Mesenchymal stem cell (in vitro differentiated cells and primary cell): ENCODE measurements at regions not wholly inside any gene's neighbourhood (a gene's known extent, or its start where the extent isn't known, plus 50 kb on each side); places are given as distances from the start of the nearest gene placed in this dataset.
A peak's percentile ranks its signal among the peaks of the same experiment; 100 is the strongest.

Experiments
- DNase-seq: peaks from one replicate; pipeline ENCODE4 v3.0.0-alpha.2; 2013
- H2AFZ ChIP-seq: one replicate; pipeline ENCODE4 v1.6.1; 2013; ENCODE audit warnings: low read depth, mild to moderate bottlenecking, control low read depth, inconsistent platforms, low read length, moderate library complexity
- H2AK5ac ChIP-seq: 2 replicates; pipeline ENCODE4 v1.6.1; 2013; ENCODE audit warnings: low read length, moderate library complexity, mild to moderate bottlenecking, inconsistent platforms; ENCODE audit not compliant: severe bottlenecking
- H2BK120ac ChIP-seq: one replicate; pipeline ENCODE4 v1.6.1; 2013; ENCODE audit warnings: low read depth, mild to moderate bottlenecking, inconsistent platforms, low read length, moderate library complexity
- H2BK12ac ChIP-seq, 2 experiments: one replicate each; pipeline ENCODE4 v1.6.1; 2013; ENCODE audit warnings: inconsistent platforms in 2 of 2, low read length in 2 of 2, mild to moderate bottlenecking in 2 of 2, moderate library complexity in 2 of 2, control low read depth in 1 of 2
- H2BK15ac ChIP-seq: one replicate; pipeline ENCODE4 v1.6.1; 2013; ENCODE audit warnings: mild to moderate bottlenecking, low read depth, inconsistent platforms; ENCODE audit not compliant: poor library complexity, severe bottlenecking
- H2BK5ac ChIP-seq: 2 replicates; pipeline ENCODE4 v1.6.1; 2013; ENCODE audit warnings: low read depth, mild to moderate bottlenecking, low read length, control low read depth, inconsistent platforms; ENCODE audit not compliant: poor library complexity, severe bottlenecking
- H3K14ac ChIP-seq, 2 experiments: one replicate each; pipeline ENCODE4 v1.6.1; 2013; ENCODE audit warnings: inconsistent platforms in 2 of 2, low read length in 2 of 2, control low read depth in 1 of 2, mild to moderate bottlenecking in 1 of 2, moderate library complexity in 1 of 2
- H3K18ac ChIP-seq, 2 experiments: one replicate each; pipeline ENCODE4 v1.6.1; 2013; ENCODE audit warnings: inconsistent platforms in 2 of 2, low read length in 2 of 2, control low read depth in 1 of 2, low read depth in 1 of 2, mild to moderate bottlenecking in 1 of 2
- H3K23ac ChIP-seq, 2 experiments: one replicate each; pipeline ENCODE4 v1.6.1; 2013; ENCODE audit warnings: inconsistent platforms in 2 of 2, low read length in 2 of 2, mild to moderate bottlenecking in 2 of 2, moderate library complexity in 2 of 2, control low read depth in 1 of 2
- H3K27ac ChIP-seq: 2 replicates; pipeline ENCODE4 v1.5.1; 2013; ENCODE audit warnings: mild to moderate bottlenecking, moderate library complexity, low read length, control low read depth, inconsistent platforms; ENCODE audit not compliant: poor library complexity, severe bottlenecking
- H3K27me3 ChIP-seq, 2 experiments: 2 replicates each; pipeline versions ENCODE4 v1.6.1 to v1.7.0; 2013; ENCODE audit warnings: low read length in 2 of 2, mild to moderate bottlenecking in 2 of 2, moderate library complexity in 2 of 2, control low read depth in 1 of 2, inconsistent platforms in 1 of 2; ENCODE audit not compliant: control insufficient read depth in 1 of 2, insufficient read depth in 1 of 2
- H3K36me3 ChIP-seq, 2 experiments: 2 replicates each; pipeline versions ENCODE4 v1.6.1 to v1.7.0; 2013; ENCODE audit warnings: low read length in 2 of 2, control low read depth in 1 of 2, inconsistent platforms in 1 of 2, low read depth in 1 of 2, mild to moderate bottlenecking in 1 of 2; ENCODE audit not compliant: insufficient read depth in 2 of 2, control insufficient read depth in 1 of 2
- H3K4ac ChIP-seq, 2 experiments: one replicate each; pipeline ENCODE4 v1.6.1; 2013; ENCODE audit warnings: inconsistent platforms in 2 of 2, low read length in 2 of 2, mild to moderate bottlenecking in 2 of 2, moderate library complexity in 2 of 2, control low read depth in 1 of 2, low read depth in 1 of 2
- H3K4me1 ChIP-seq: 2 replicates; pipeline ENCODE4 v1.6.1; 2013; ENCODE audit warnings: low read depth, low read length, control low read depth; ENCODE audit not compliant: control insufficient read depth, insufficient read depth
- H3K4me2 ChIP-seq: 2 replicates; pipeline ENCODE4 v1.6.1; 2013; ENCODE audit warnings: low read length, mild to moderate bottlenecking, inconsistent platforms; ENCODE audit not compliant: poor library complexity, severe bottlenecking
- H3K4me3 ChIP-seq, 2 experiments: 2 replicates each; pipeline versions ENCODE4 v1.5.1 to v1.7.0; 2013; ENCODE audit warnings: low read length in 2 of 2, mild to moderate bottlenecking in 2 of 2, control low read depth in 1 of 2, low read depth in 1 of 2; ENCODE audit not compliant: insufficient read depth in 1 of 2
- H3K79me1 ChIP-seq: replicated peaks from 2 replicates; pipeline ENCODE4 v1.6.1; 2013; ENCODE audit warnings: mild to moderate bottlenecking, control low read depth, low read length, inconsistent platforms; ENCODE audit not compliant: poor library complexity, severe bottlenecking
- H3K9ac ChIP-seq: 2 replicates; pipeline ENCODE4 v1.7.0; 2013; ENCODE audit warnings: mild to moderate bottlenecking, low read length, moderate library complexity
- H3K9me3 ChIP-seq: 2 replicates; pipeline ENCODE4 v1.7.0; 2013; ENCODE audit warnings: mild to moderate bottlenecking, low read length; ENCODE audit not compliant: control insufficient read depth
- H4K8ac ChIP-seq: one replicate; pipeline ENCODE4 v1.6.1; 2013; ENCODE audit warnings: inconsistent platforms, mild to moderate bottlenecking, low read length, moderate library complexity
- H4K91ac ChIP-seq: one replicate; pipeline ENCODE4 v1.6.1; 2013; ENCODE audit warnings: mild to moderate bottlenecking, low read length, inconsistent platforms
- WGBS: methylation state at CpG from one replicate; pipeline ENCODE4 v1.1.7; 2013; ENCODE audit warnings: mixed read lengths; 5-methylcytosine and 5-hydroxymethylcytosine counted together

DNA sequence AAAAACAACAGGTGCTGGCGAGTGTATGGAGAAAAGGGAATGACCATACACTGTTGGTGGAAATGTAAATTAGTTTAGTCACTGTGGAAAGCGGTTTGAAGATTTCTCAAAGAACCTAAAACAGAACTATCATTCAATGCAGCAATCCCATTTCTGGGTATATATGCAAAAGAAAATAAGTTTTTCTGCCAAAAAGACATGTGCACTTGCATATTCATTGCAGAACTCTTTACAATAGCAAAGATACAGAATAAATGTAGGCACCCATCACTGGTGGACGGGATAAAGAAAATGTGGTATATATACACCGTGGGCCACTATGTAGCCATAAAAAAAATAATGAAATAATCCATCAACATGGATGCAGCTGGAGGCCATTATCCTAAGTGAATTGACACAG is 105.1 kb upstream of the FSTL5 start:
- H2AK5ac ChIP-seq = no peak overlapping the region
- WGBS = 85% methylated on average over 3 of the region's 4 CpGs
- H2BK15ac ChIP-seq = no peak overlapping the region

DNA sequence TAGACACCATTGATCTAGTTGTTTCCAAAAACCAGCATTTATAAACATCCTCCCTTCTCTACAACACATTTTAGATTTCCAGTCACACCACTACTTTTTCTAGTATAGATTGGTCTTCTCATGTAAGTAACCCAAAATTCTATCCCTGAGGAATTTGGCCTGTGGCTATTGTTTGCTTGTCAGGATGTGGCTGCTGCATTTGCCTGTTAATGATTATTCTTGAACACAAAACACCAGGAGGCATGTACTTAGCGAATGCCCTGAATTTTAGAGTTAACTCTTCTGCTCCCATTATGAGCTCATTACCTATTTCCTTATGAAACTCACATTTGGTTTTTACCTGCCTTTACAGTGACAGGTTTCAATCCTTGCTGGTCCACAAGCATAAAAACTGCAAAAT is 102.0 kb upstream of the FSTL5 start:
- Histone ChIP-seq H3K4me2 (peak overlapping the region; percentile 37), H2BK12ac (no peak overlapping the region), H3K9me3 (peaks cover 49% of the 10 kb centered on the region), H3K79me1 (no peaks in the 10 kb centered on the region), H3K27ac (peak overlapping the region; percentile 53), H2AK5ac (no peak overlapping the region), H3K18ac (no peak overlapping the region), H2BK120ac (no peak overlapping the region), H2AFZ (no peak overlapping the region), H3K4ac (no peak overlapping the region), H3K27me3 (no peaks in the 10 kb centered on the region), H3K9ac (no peak overlapping the region), H2BK15ac (no peak overlapping the region), H3K4me3 (no peak overlapping the region), H3K23ac (no peak overlapping the region), H4K91ac (no peak overlapping the region), H3K4me1 (no peaks in the 10 kb centered on the region), H4K8ac (no peak overlapping the region), H2BK5ac (no peak overlapping the region), H3K14ac (no peak overlapping the region), H3K36me3 (no peaks in the 10 kb centered on the region)
- no peak for DNase-seq
- WGBS = 53% methylated on average over 1 of the region's 1 CpG

More for the DNA sequence above, 105.1 kb upstream of the FSTL5 start:
- H2BK5ac ChIP-seq = no peak overlapping the region
- no peak overlapping the region for H3K4ac ChIP-seq
- H3K4me1 ChIP-seq = no peaks in the 10 kb centered on the region
- H3K23ac ChIP-seq = no peak overlapping the region
- no peak overlapping the region for H2BK12ac ChIP-seq
- peaks cover 38% of the 10 kb centered on the region for H3K9me3 ChIP-seq
- no peak overlapping the region for H4K8ac ChIP-seq
- H3K9ac ChIP-seq = no peak overlapping the region
- H2BK120ac ChIP-seq = no peak overlapping the region
- no peak overlapping the region for H3K4me3 ChIP-seq
- H3K27ac ChIP-seq = no peak overlapping the region
- no peaks in the 10 kb centered on the region for H3K27me3 ChIP-seq
- DNase-seq = no peak
- H2AFZ ChIP-seq = no peak overlapping the region
- H3K4me2 ChIP-seq = no peak overlapping the region
- H3K14ac ChIP-seq = no peak overlapping the region
- H3K18ac ChIP-seq = no peak overlapping the region
- H4K91ac ChIP-seq = no peak overlapping the region
- H3K36me3 ChIP-seq = no peaks in the 10 kb centered on the region
- no peaks in the 10 kb centered on the region for H3K79me1 ChIP-seq

DNA sequence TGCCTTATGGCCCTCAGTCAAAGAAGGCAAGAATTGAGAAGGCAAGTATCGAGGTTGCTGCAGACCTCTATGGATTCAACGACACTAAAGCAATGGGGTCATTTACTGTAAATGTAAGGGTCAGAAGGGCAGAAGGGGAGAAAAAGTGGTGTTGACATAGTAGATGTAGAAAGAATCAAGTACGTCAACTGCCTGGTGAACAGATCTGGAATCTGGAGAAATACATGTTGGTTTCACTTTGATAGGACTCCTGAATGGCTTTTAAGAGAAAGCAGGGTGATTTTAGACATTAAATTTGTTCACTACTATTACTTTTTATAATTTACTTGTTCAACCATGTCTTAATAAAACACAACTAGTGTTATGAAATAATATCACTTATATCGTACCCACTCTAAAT is 81.3 kb upstream of the FSTL5 start:
- Histone ChIP-seq H3K79me1 (no peaks in the 10 kb centered on the region), H3K18ac (no peak overlapping the region), H2BK15ac (no peak overlapping the region), H3K4me1 (no peaks in the 10 kb centered on the region), H3K4ac (no peak overlapping the region), H4K8ac (no peak overlapping the region), H2BK12ac (no peak overlapping the region), H3K14ac (no peak overlapping the region), H4K91ac (no peak overlapping the region), H2BK5ac (no peak overlapping the region), H3K36me3 (no peaks in the 10 kb centered on the region), H2AK5ac (no peak overlapping the region), H3K27me3 (no peaks in the 10 kb centered on the region), H3K4me3 (no peak overlapping the region), H2BK120ac (no peak overlapping the region), H3K9ac (no peak overlapping the region), H3K4me2 (no peak overlapping the region), H3K9me3 (peaks cover 9% of the 10 kb centered on the region), H3K27ac (no peak overlapping the region), H3K23ac (no peak overlapping the region), H2AFZ (no peak overlapping the region)
- DNase-seq = no peak
- WGBS = 89% methylated on average over 3 of the region's 4 CpGs

DNA sequence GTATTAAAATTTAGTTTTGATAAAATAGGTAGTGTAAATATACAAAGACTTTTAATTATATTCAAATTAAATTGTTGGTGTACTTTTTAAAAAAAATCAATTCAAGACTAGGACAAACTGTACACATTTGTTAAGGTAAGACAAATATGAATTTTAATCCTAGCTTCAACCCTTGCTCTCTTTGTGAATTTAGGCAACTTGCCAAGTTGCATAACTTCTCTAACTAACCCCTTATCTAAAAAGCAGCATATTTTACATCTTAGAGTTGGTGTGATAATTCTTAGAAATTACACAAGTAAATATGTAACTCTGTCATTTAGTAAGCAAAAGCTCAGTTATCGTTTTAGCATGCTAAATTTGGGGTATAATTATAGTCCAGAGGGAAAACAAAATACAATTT is 78.1 kb upstream of the FSTL5 start:
- H2BK120ac ChIP-seq = no peak overlapping the region
- no peaks in the 10 kb centered on the region for H3K36me3 ChIP-seq
- WGBS = no CpG with 5 or more reads among the region's 1 CpG

More for the DNA sequence above, 78.1 kb upstream of the FSTL5 start:
- no peak overlapping the region for H2BK5ac ChIP-seq
- no peak overlapping the region for H4K91ac ChIP-seq
- no peak overlapping the region for H2BK12ac ChIP-seq
- no peak overlapping the region for H2AK5ac ChIP-seq
- no peak overlapping the region for H3K23ac ChIP-seq
- no peak overlapping the region for H2AFZ ChIP-seq
- no peak overlapping the region for H3K18ac ChIP-seq
- H3K4me2 ChIP-seq = no peak overlapping the region
- H3K27me3 ChIP-seq = no peaks in the 10 kb centered on the region
- H3K9me3 ChIP-seq = peaks cover 8% of the 10 kb centered on the region
- no peak overlapping the region for H3K14ac ChIP-seq
- no peak overlapping the region for H3K9ac ChIP-seq
- no peak overlapping the region for H3K4ac ChIP-seq
- H3K27ac ChIP-seq = no peak overlapping the region
- H3K79me1 ChIP-seq = no peaks in the 10 kb centered on the region
- no peak overlapping the region for H2BK15ac ChIP-seq
- DNase-seq = no peak
- H4K8ac ChIP-seq = no peak overlapping the region
- H3K4me1 ChIP-seq = no peaks in the 10 kb centered on the region
- H3K4me3 ChIP-seq = no peak overlapping the region
